K562 (cell line): ENCODE measurements at regions not wholly inside any gene's neighbourhood (a gene's known extent, or its start where the extent isn't known, plus 50 kb on each side); places are given as distances from the start of the nearest gene placed in this dataset.

Source experiments
- CHD4 ChIP-seq: fragments of 200-600 bp; sonication (generic); IDR thresholded peaks from 3 replicates; pipeline ENCODE4 v1.6.1; 2012; ENCODE audit warnings: low read depth, mild to moderate bottlenecking, mixed read lengths, low read length, inconsistent platforms; ENCODE audit not compliant: insufficient read depth, insufficient replicate concordance, poor library complexity, severe bottlenecking
- CREBBP ChIP-seq: IDR thresholded peaks from one replicate; pipeline ENCODE4 v1.6.1; 2012; ENCODE audit warnings: low read depth, mild to moderate bottlenecking, control low read depth, inconsistent platforms, low read length
- FIP1L1 ChIP-seq: fragments of 200-400 bp; formaldehyde crosslinking; IDR thresholded peaks from 2 replicates; pipeline ENCODE4 v1.6.1; 2018; ENCODE audit warnings: mild to moderate bottlenecking, low read depth, low read length; ENCODE audit not compliant: poor library complexity, severe bottlenecking
- FOXK2 ChIP-seq, 2 experiments: fragments of 450-650 bp; IDR thresholded peaks in 1 of 2; conservative IDR thresholded peaks in 1 of 2; 2 replicates each; pipeline ENCODE4 v1.6.1; 2016; ENCODE audit warnings: low read depth in 2 of 2, mild to moderate bottlenecking in 1 of 2
- KHSRP ChIP-seq: fragments of 450-650 bp; IDR thresholded peaks from 2 replicates; pipeline ENCODE4 v1.6.1; 2017
- RAD51 ChIP-seq: fragments of 450-650 bp; IDR thresholded peaks from 2 replicates; pipeline ENCODE4 v1.7.1; 2016; ENCODE audit warnings: low read depth, mild to moderate bottlenecking, borderline replicate concordance
- TEAD4 ChIP-seq, 2 experiments: sonication (generic) in 1 of 2; formaldehyde crosslinking in 1 of 2; IDR thresholded peaks; 2 replicates each; pipeline versions ENCODE4 v1.6.1 to v1.8.0; 2012 to 2022; ENCODE audit warnings: borderline replicate concordance in 1 of 2, inconsistent platforms in 1 of 2, low read length in 1 of 2, mild to moderate bottlenecking in 1 of 2, missing genetic modification reagents in 1 of 2
- ZNF57 ChIP-seq: fragments of 450-650 bp; formaldehyde crosslinking; IDR thresholded peaks from 2 replicates; pipeline ENCODE4 v1.4.0; 2020; ENCODE audit warnings: mild to moderate bottlenecking, moderate library complexity
- ZNF668 ChIP-seq: fragments of 250-450 bp; sonication (Bioruptor Pico); IDR thresholded peaks from 2 replicates; pipeline ENCODE4 v1.8.0; 2022; ENCODE audit warnings: mild to moderate bottlenecking, inconsistent platforms
- ZNF780A ChIP-seq: fragments of 250-450 bp; sonication (Bioruptor Pico); IDR thresholded peaks from 2 replicates; pipeline ENCODE4 v1.5.0; 2021; ENCODE audit warnings: mild to moderate bottlenecking
- TF ChIP-seq, protein P1 (sequence below): sonication (generic); formaldehyde crosslinking; IDR thresholded peaks from 2 replicates; pipeline ENCODE4 v1.8.0; 2022; ENCODE audit warnings: mild to moderate bottlenecking, low read depth, missing genetic modification reagents
- TF ChIP-seq, protein P2 (sequence below): fragments of 250-450 bp; sonication (Bioruptor Pico); IDR thresholded peaks from 2 replicates; pipeline ENCODE4 v1.4.0; 2020; ENCODE audit warnings: mild to moderate bottlenecking, moderate library complexity
- TF ChIP-seq, protein P3 (sequence below): fragments of 450-650 bp; IDR thresholded peaks from 2 replicates; pipeline ENCODE4 v1.6.1; 2017; ENCODE audit warnings: antibody characterized with exemption
- TF ChIP-seq, protein P4 (sequence below), 2 experiments: fragments of 450-650 bp; IDR thresholded peaks; 2 replicates each; pipeline ENCODE4 v1.6.1; 2016
- TF ChIP-seq, protein P5 (sequence below): IDR thresholded peaks from 2 replicates; pipeline ENCODE4 v1.6.1; 2011; ENCODE audit not compliant: insufficient read length; ENCODE audit errors: extremely low read depth

DNA sequence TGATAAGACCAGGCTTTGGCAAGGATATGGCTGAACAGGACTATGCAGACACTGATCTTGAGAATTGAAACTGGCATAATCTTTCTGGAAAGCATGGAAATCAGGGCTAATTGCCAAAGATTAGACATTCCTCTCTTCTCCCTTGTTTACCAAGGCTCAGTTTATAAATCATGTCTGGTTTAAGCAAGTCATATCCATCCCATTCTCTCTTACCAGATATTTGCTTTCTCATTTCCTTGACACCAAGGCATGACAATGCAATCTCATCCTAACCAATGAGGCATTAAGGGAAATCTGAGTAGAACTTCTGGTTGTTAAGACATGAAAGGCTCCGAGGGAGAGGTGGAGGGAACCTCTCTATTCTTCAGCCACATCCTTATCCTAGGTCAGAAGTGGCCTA lies 110.3 kb upstream of the CEP85L start (continued):
- TF ChIP-seq FOXK2 (conservative IDR thresholded peaks at IDR 0.05 in 1 of 2, IDR thresholded peaks at IDR 0.05 in 1 of 2; ENCODE audit: low read depth in 2 of 2) (peak in 1 of 2 experiments; percentile 37; a peak in 2 of 4 replicates), ZNF668 (no peak), CHD4 (no peak), CREBBP (no peak), KHSRP (no peak), FIP1L1 (no peak), ZNF780A (CRISPR knock-in tag) (no peak), RAD51 (no peak), ZNF57 (CRISPR knock-in tag) (no peak), TEAD4 (IDR thresholded peaks at IDR 0.05; ENCODE audit: low read length) (peak; percentile 32; the same call in 1 of the 2 replicates), TEAD4 (CRISPR knock-in tag; IDR thresholded peaks at IDR 0.05; ENCODE audit: borderline replicate concordance) (no peak)
- TF ChIP-seq, protein P1, sequence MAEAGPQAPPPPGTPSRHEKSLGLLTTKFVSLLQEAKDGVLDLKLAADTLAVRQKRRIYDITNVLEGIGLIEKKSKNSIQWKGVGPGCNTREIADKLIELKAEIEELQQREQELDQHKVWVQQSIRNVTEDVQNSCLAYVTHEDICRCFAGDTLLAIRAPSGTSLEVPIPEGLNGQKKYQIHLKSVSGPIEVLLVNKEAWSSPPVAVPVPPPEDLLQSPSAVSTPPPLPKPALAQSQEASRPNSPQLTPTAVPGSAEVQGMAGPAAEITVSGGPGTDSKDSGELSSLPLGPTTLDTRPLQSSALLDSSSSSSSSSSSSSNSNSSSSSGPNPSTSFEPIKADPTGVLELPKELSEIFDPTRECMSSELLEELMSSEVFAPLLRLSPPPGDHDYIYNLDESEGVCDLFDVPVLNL = no peak
- TF ChIP-seq, protein P2, sequence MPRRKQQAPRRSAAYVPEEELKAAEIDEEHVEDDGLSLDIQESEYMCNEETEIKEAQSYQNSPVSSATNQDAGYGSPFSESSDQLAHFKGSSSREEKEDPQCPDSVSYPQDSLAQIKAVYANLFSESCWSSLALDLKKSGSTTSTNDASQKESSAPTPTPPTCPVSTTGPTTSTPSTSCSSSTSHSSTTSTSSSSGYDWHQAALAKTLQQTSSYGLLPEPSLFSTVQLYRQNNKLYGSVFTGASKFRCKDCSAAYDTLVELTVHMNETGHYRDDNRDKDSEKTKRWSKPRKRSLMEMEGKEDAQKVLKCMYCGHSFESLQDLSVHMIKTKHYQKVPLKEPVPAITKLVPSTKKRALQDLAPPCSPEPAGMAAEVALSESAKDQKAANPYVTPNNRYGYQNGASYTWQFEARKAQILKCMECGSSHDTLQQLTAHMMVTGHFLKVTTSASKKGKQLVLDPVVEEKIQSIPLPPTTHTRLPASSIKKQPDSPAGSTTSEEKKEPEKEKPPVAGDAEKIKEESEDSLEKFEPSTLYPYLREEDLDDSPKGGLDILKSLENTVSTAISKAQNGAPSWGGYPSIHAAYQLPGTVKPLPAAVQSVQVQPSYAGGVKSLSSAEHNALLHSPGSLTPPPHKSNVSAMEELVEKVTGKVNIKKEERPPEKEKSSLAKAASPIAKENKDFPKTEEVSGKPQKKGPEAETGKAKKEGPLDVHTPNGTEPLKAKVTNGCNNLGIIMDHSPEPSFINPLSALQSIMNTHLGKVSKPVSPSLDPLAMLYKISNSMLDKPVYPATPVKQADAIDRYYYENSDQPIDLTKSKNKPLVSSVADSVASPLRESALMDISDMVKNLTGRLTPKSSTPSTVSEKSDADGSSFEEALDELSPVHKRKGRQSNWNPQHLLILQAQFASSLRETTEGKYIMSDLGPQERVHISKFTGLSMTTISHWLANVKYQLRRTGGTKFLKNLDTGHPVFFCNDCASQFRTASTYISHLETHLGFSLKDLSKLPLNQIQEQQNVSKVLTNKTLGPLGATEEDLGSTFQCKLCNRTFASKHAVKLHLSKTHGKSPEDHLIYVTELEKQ (CRISPR knock-in tag) = no peak
- TF ChIP-seq, protein P3, sequence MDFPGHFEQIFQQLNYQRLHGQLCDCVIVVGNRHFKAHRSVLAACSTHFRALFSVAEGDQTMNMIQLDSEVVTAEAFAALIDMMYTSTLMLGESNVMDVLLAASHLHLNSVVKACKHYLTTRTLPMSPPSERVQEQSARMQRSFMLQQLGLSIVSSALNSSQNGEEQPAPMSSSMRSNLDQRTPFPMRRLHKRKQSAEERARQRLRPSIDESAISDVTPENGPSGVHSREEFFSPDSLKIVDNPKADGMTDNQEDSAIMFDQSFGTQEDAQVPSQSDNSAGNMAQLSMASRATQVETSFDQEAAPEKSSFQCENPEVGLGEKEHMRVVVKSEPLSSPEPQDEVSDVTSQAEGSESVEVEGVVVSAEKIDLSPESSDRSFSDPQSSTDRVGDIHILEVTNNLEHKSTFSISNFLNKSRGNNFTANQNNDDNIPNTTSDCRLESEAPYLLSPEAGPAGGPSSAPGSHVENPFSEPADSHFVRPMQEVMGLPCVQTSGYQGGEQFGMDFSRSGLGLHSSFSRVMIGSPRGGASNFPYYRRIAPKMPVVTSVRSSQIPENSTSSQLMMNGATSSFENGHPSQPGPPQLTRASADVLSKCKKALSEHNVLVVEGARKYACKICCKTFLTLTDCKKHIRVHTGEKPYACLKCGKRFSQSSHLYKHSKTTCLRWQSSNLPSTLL = no peak
- TF ChIP-seq, protein P4, sequence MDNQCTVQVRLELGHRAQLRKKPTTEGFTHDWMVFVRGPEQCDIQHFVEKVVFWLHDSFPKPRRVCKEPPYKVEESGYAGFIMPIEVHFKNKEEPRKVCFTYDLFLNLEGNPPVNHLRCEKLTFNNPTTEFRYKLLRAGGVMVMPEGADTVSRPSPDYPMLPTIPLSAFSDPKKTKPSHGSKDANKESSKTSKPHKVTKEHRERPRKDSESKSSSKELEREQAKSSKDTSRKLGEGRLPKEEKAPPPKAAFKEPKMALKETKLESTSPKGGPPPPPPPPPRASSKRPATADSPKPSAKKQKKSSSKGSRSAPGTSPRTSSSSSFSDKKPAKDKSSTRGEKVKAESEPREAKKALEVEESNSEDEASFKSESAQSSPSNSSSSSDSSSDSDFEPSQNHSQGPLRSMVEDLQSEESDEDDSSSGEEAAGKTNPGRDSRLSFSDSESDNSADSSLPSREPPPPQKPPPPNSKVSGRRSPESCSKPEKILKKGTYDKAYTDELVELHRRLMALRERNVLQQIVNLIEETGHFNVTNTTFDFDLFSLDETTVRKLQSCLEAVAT (IDR thresholded peaks at IDR 0.05) = no peak
- TF ChIP-seq, protein P5, sequence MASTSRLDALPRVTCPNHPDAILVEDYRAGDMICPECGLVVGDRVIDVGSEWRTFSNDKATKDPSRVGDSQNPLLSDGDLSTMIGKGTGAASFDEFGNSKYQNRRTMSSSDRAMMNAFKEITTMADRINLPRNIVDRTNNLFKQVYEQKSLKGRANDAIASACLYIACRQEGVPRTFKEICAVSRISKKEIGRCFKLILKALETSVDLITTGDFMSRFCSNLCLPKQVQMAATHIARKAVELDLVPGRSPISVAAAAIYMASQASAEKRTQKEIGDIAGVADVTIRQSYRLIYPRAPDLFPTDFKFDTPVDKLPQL = no peak
